ENCODE measurements at regions not wholly inside any gene's neighbourhood (a gene's known extent, or its start where the extent isn't known, plus 50 kb on each side); places are given as distances from the start of the nearest gene placed in this dataset.
"Not testable (repeated sequence)": the region's sequence is repeated elsewhere in the genome, so short reads cannot be mapped to it uniquely, and the experiment has no call there.

- not testable (repeated sequence) for DNase-seq
These were observed 642.4 kb downstream of the NXPH1 start for GRCh38 chr7:9075774-9076173.

- DNase-seq = no peak
These were observed 648.8 kb downstream of the NXPH1 start for GRCh38 chr7:9082203-9082602.

GRCh38 chr7:9083837-9084236 is 650.4 kb downstream of the NXPH1 start:
- no peak for DNase-seq

- no peak for DNase-seq
These were observed 657.9 kb downstream of the NXPH1 start for GRCh38 chr7:9091282-9091681.

GRCh38 chr7:9097565-9098060 is 664.2 kb downstream of the NXPH1 start:
- no peak for DNase-seq

GRCh38 chr7:9100289-9100688 is 666.9 kb downstream of the NXPH1 start:
- DNase-seq = no peak

GRCh38 chr7:9102846-9103245 is 669.4 kb downstream of the NXPH1 start:
- no peak for DNase-seq

- no peak for DNase-seq
These were observed 673.3 kb downstream of the NXPH1 start for GRCh38 chr7:9106747-9107146.

GRCh38 chr7:9120331-9120730 is 686.9 kb downstream of the NXPH1 start:
- no peak for DNase-seq

- no peak for DNase-seq
These were observed 690.9 kb downstream of the NXPH1 start for GRCh38 chr7:9124320-9124719.

- DNase-seq = no peak
These were observed 691.8 kb downstream of the NXPH1 start for GRCh38 chr7:9125246-9125645.

GRCh38 chr7:9127901-9128300 is 694.5 kb downstream of the NXPH1 start:
- DNase-seq = no peak

- no peak for DNase-seq
These were observed 715.3 kb downstream of the NXPH1 start for GRCh38 chr7:9148687-9149086.

GRCh38 chr7:9149499-9150082 is 716.2 kb downstream of the NXPH1 start:
- no peak for DNase-seq

- not testable (repeated sequence) for DNase-seq
These were observed 730.3 kb downstream of the NXPH1 start for GRCh38 chr7:9163691-9164090.

GRCh38 chr7:9175871-9176270 is 742.5 kb downstream of the NXPH1 start:
- DNase-seq = no peak

GRCh38 chr7:9181356-9181755 is 747.9 kb downstream of the NXPH1 start:
- no peak for DNase-seq

- no peak for DNase-seq
These were observed 753.3 kb downstream of the NXPH1 start for GRCh38 chr7:9186730-9187129.

GRCh38 chr7:9189703-9190102 is 756.3 kb downstream of the NXPH1 start:
- DNase-seq = no peak

- no peak for DNase-seq
These were observed 759.6 kb downstream of the NXPH1 start for GRCh38 chr7:9192969-9193368.

- DNase-seq = no peak
These were observed 767.2 kb downstream of the NXPH1 start for GRCh38 chr7:9200626-9201025.

- DNase-seq = no peak
These were observed 768.5 kb downstream of the NXPH1 start for GRCh38 chr7:9201928-9202327.

- DNase-seq = no peak
These were observed 771.2 kb downstream of the NXPH1 start for GRCh38 chr7:9204571-9204970.

- DNase-seq = no peak
These were observed 776.7 kb downstream of the NXPH1 start for GRCh38 chr7:9210114-9210513.

- DNase-seq = no peak
These were observed 783.8 kb downstream of the NXPH1 start for GRCh38 chr7:9217204-9217603.

Measured in C1 segment of cervical spinal cord (tissue), 14 donors.